NCI-H345 treated with DMSO at 0.1 percent for 48 hours (cell line): ENCODE measurements at regions not wholly inside any gene's neighbourhood (a gene's known extent, or its start where the extent isn't known, plus 50 kb on each side); places are given as distances from the start of the nearest gene placed in this dataset.

ENCODE experiments used
- DNase-seq: peaks from one replicate; lab custom pipeline; 2025; ENCODE audit not compliant: unreplicated experiment; lab: John Stamatoyannopoulos, UW

DNA sequence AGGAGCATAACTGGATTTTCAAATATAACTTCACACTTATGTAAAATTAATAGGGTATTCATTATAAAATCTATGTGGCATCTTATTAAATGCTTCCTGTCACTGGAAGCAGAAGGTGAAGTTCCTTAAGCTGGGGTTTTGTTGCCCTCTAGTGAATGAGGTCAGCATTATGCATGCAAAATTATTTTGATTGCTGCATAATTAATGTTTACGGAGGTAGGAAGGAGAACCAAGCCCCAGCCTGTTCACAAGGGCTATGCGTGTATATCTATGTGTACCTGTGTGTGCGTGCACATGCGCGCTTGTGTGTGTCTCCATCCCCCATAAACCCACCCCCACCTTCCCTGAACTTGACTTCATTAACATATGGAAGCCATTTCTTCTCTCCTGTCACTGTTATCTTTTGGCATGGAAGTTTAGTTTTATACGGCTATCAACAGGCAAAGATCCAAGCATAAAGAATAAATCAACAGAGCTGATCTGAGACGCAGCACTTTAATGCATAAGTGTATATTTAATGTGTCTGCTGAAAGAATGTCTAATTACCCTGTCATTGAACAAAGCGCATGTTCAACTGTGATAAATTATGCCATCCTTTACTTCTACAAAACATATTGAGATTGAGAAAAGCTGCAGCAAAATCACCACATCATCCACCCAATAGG, 90.2 kb upstream of the CDH4 start:
- no peak for DNase-seq

- DNase-seq: no peak
Observed at GRCh38 chr20:61162451-61162850, 89.6 kb upstream of the CDH4 start.

DNA sequence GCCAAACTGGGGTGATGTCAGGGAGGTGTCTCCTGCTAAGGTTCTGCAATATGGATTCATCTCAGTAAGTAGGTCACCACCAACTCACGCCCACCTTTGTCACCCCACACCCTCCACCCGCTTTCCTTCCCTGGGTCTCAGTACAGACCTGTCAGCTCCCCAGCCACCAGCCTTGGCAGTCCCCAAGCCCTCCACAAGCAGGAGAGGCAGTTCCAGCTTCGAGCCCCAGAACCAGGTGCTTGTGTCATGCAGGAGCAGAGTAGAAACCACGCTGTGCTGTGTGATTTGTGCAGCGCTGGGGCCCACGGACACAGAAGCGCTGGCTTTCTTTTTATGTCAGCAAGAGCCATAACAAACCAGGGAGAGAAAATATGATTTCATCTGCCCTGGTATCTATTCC, 89.0 kb upstream of the CDH4 start:
- DNase-seq: no peak

DNA sequence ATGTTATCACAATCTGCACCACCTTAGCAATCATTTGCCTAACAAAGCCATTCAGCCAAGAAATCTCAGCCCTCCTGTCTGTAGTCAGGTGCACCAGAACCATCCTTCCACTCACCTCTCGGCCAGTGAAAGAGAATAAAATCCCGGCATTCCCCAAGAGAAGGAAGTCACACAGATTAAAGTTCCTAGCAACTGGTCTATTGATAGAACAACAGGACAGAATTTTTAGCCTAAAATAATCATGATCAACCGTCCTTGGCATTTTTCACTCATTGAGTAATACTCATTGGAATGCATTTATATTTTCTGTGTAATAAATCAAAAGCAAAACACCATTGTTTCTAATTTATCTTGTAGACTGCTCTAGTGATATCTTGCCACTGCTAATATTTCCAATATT, 85.7 kb upstream of the CDH4 start:
- DNase-seq: no peak

DNA sequence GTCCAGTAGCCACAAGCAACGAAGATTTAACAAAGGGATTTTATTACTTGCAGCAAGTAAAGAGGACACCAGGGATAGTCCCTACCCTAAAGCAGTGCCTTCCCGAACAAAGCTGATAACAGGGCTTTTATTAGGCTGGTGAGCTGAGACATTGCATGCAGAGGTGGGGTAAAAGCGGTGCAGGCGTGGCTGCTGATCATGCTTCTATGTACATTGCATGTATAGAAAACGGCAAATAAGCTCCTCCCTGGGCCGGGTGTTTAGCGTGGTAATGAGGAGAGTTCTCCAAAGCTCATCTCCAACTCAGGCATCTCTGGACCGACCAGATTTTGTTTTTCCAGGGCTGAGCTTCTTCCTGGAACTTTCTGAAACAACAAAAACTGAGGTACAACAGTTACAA, 83.5 kb upstream of the CDH4 start:
- DNase-seq: no peak

- DNase-seq: no peak
Observed at GRCh38 chr20:61169874-61170273, 82.2 kb upstream of the CDH4 start.

GRCh38 chr20:61170496-61171320, 81.4 kb upstream of the CDH4 start:
- no peak for DNase-seq

DNA sequence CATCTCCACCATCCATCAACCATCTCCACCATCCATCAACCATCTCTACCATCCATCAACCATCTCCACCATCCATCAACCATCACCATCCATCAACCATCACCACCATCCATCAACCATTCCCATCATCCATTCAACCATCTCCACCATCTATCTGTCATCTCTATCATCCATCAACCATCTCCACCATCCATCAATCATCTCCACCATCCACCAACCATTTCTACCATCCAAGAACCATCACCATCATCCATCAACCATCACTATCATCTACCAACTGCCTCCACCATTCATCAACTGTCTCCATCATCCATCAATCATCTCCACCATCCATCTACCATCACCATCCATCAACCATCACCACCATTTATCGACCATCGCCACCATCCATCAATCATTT, 78.8 kb upstream of the CDH4 start:
- no peak for DNase-seq

DNA sequence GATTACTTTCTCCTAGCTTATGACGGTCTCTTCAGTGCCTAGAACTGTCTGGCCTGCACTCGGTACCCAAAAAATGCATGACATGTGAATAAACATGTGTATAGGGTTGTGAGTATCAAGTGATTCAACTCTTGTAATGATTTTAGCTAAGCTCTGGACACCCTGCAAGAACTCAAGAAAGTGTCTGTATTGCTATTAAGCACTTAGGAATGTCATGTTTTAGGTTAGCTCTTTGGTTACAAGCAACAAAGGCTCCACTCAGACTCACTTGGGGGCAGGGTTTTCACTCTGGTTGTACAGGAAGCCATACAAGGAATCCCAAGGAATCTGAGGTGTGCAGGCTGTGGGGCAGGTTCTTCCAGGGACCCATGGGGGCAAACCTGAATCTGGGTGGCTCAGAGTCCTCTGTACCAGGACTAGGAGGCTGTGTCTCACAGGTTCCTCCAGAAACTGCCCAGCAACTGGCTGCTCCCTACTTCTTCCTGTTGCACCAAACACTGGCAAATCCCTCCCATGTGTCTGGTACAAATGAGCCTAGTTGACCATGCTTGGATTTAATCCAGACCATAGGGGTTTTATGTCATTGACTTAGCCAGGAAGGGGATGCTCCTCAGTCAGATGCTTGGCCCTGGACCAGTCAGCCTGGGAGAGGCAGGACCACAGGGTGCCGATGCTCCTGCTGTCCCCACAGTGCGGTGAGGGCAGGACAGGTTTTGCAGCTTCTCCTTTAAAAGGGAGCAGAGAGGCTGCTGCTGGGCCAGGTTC, 77.9 kb upstream of the CDH4 start:
- DNase-seq: no peak

GRCh38 chr20:61176874-61177273, 75.2 kb upstream of the CDH4 start:
- no peak for DNase-seq

- no peak for DNase-seq
Observed at GRCh38 chr20:61178551-61179071, 73.5 kb upstream of the CDH4 start.

GRCh38 chr20:61184194-61184593, 67.9 kb upstream of the CDH4 start:
- DNase-seq: no peak

DNA sequence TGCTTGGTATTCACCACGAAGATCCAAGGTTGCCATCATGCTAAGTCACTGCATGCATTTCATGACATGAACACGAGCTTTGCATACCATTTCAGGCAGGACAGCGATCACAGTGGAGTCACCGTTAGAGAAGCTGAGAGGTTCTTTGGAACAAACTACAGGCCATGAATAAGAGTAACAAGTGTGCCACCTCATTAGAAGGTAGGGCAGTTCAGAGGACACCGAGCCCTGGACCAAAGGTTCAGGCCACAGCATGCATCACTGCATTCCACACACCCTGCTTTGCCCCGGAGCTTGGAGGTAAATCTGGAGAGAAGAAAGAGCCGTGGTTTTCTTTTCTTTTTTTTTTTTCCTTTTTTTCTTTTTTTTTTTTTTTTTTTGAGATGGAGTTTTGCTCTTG, 66.9 kb upstream of the CDH4 start:
- no peak for DNase-seq

- no peak for DNase-seq
Observed at GRCh38 chr20:61185841-61186601, 66.0 kb upstream of the CDH4 start.

DNA sequence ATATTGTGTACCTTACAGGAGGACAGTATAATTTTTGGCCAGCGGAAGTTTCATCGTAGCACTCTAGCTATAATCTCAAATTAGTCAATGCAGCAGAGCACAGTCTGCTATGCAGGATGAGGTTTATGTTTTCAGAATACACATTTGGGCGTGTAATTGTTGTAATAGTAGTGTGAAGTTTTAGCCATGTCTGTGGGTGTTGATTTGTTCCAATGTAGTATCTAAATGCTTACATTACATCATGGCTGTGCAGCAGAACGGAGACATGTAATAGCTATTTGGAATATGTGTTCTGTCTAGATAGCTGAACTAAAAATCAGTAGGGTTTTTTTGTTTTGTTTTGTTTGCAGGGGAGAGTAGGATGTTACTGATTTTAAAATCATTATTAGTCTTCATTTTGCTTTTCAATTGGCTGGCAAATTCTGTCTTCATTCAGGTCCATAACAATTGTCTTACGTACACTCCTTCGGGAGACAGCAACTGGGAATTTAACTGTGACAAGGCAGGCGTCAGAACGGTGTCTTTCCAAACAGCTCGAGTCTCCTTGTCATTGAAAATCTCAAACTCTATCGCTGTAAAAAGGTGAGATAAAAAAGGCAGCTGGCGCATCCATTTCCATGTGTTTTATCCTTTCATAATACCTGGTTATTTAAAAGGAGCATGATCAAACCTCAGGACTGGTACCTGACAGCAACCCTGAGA, 65.1 kb upstream of the CDH4 start:
- peak; percentile 92 for DNase-seq

- DNase-seq: no peak
Observed at GRCh38 chr20:61189534-61189933, 62.5 kb upstream of the CDH4 start.

GRCh38 chr20:61191096-61191495, 61.0 kb upstream of the CDH4 start:
- no peak for DNase-seq

- DNase-seq: no peak
Observed at GRCh38 chr20:61192337-61192950, 59.6 kb upstream of the CDH4 start.

- no peak for DNase-seq
Observed at GRCh38 chr20:61193164-61193563, 58.9 kb upstream of the CDH4 start.
